ENCODE measurements at regions not wholly inside any gene's neighbourhood (a gene's known extent, or its start where the extent isn't known, plus 50 kb on each side); places are given as distances from the start of the nearest gene placed in this dataset.

GRCh38 chr3:95511828-95512227, 1302.6 kb upstream of the EPHA6 start:
- TF ChIP-seq CTCF (IDR thresholded peaks at IDR 0.05), result no peak
- Histone ChIP-seq H3K9me3 (ENCODE audit: control insufficient read depth, insufficient read depth, low read length) (peaks cover 8% of the 10 kb centered on the region), H3K27ac (ENCODE audit: low read length) (no peak overlapping the region), H3K36me3 (ENCODE audit: control insufficient read depth, insufficient read depth, low read length) (no peaks in the 10 kb centered on the region), H3K4me1 (ENCODE audit: control insufficient read depth, insufficient read depth, low read length) (no peaks in the 10 kb centered on the region), H3K27me3 (ENCODE audit: control insufficient read depth, insufficient read depth, low read length) (no peaks in the 10 kb centered on the region), H3K4me3 (ENCODE audit: low read length) (no peak overlapping the region)
- peaks cover 9% of the 10 kb centered on the region for H3K36me3 Mint-ChIP-seq
- ATAC-seq (no peak), DNase-seq (no peak)
- no peaks in the 10 kb centered on the region for H3K4me1 Mint-ChIP-seq
- no peak overlapping the region for H3K27ac Mint-ChIP-seq
- peaks cover 15 to 25% of the 10 kb centered on the region in 2 donors for H3K9me3 Mint-ChIP-seq
- no peak overlapping the region for H3K4me3 Mint-ChIP-seq
- H3K27me3 Mint-ChIP-seq (ENCODE audit: low read depth in 2 of 2), result no peaks in the 10 kb centered on the region
- 82% methylated on average over 1 of the region's 1 CpG for WGBS (ENCODE audit: insufficient coverage)
- intact Hi-C loops (cut with micrococcal nuclease), result no loop called here

- Mint-ChIP-seq H3K27me3 (ENCODE audit: low read depth in 2 of 2) (no peaks in the 10 kb centered on the region), H3K27ac (no peak overlapping the region), H3K9me3 (peaks cover 14 to 19% of the 10 kb centered on the region in 2 donors), H3K4me3 (no peak overlapping the region), H3K36me3 (peaks cover 9% of the 10 kb centered on the region), H3K4me1 (no peaks in the 10 kb centered on the region)
- no peak overlapping the region for H3K4me3 ChIP-seq (ENCODE audit: low read length)
- no peaks in the 10 kb centered on the region for H3K27me3 ChIP-seq (ENCODE audit: control insufficient read depth, insufficient read depth, low read length)
- 87% methylated on average over 2 of the region's 2 CpGs for WGBS (ENCODE audit: insufficient coverage)
- no peaks in the 10 kb centered on the region for H3K36me3 ChIP-seq (ENCODE audit: control insufficient read depth, insufficient read depth, low read length)
- intact Hi-C loops (cut with micrococcal nuclease), result no loop called here
- no peak for ATAC-seq
- H3K9me3 ChIP-seq (ENCODE audit: control insufficient read depth, insufficient read depth, low read length), result peaks cover 8% of the 10 kb centered on the region
- H3K4me1 ChIP-seq (ENCODE audit: control insufficient read depth, insufficient read depth, low read length), result no peaks in the 10 kb centered on the region
- TF ChIP-seq CTCF (IDR thresholded peaks at IDR 0.05), result no peak
- DNase-seq, result no peak
- H3K27ac ChIP-seq (ENCODE audit: low read length), result no peak overlapping the region
Measured at GRCh38 chr3:95514260-95514659, 1300.1 kb upstream of the EPHA6 start.

- intact Hi-C loops (cut with micrococcal nuclease), result no loop called here
- ATAC-seq (no peak), DNase-seq (no peak)
Measured at GRCh38 chr3:95521396-95521795, 1293.0 kb upstream of the EPHA6 start.

More at GRCh38 chr3:95521396-95521795, 1293.0 kb upstream of the EPHA6 start:
- no peaks in the 10 kb centered on the region for H3K4me1 ChIP-seq (ENCODE audit: control insufficient read depth, insufficient read depth, low read length)
- no peak overlapping the region for H3K27ac ChIP-seq (ENCODE audit: low read length)
- Mint-ChIP-seq H3K4me3 (no peak overlapping the region), H3K27me3 (ENCODE audit: low read depth in 2 of 2) (no peaks in the 10 kb centered on the region), H3K27ac (no peak overlapping the region), H3K36me3 (no peaks in the 10 kb centered on the region), H3K9me3 (peaks cover 4 to 6% of the 10 kb centered on the region in 2 donors), H3K4me1 (no peaks in the 10 kb centered on the region)
- WGBS (ENCODE audit: insufficient coverage), result no CpG with 5 or more reads among the region's 2 CpGs
- H3K27me3 ChIP-seq (ENCODE audit: control insufficient read depth, insufficient read depth, low read length), result no peaks in the 10 kb centered on the region
- H3K9me3 ChIP-seq (ENCODE audit: control insufficient read depth, insufficient read depth, low read length), result no peaks in the 10 kb centered on the region
- no peaks in the 10 kb centered on the region for H3K36me3 ChIP-seq (ENCODE audit: control insufficient read depth, insufficient read depth, low read length)
- H3K4me3 ChIP-seq (ENCODE audit: low read length), result no peak overlapping the region
- TF ChIP-seq CTCF (IDR thresholded peaks at IDR 0.05), result no peak

Measured in natural killer cell (primary cell).